ENCODE measurements at regions not wholly inside any gene's neighbourhood (a gene's known extent, or its start where the extent isn't known, plus 50 kb on each side); places are given as distances from the start of the nearest gene placed in this dataset.
"Not testable (repeated sequence)": the region's sequence is repeated elsewhere in the genome, so short reads cannot be mapped to it uniquely, and the experiment has no call there.

DNA sequence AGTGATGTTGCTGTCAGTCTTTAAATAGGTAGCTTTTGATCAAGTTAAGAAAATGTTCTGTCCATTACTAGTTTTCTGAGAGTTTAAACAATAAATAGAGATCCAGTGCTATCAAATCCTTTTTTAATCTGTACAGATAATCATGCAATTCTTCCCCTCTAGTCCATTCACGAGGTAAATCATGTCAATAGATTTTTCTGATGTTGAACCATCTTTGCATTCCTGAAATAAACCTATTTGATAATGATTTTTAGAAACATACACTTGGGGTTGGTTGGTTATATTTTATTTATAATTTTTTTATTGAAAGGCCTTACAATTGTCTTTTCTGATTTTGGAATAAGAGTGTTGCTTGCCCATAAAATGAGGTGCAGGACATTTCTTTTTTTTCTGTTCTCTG lies 95.0 kb downstream of the FAM53A start:
- no peak for DNase-seq (ENCODE audit: low spot score)

DNA sequence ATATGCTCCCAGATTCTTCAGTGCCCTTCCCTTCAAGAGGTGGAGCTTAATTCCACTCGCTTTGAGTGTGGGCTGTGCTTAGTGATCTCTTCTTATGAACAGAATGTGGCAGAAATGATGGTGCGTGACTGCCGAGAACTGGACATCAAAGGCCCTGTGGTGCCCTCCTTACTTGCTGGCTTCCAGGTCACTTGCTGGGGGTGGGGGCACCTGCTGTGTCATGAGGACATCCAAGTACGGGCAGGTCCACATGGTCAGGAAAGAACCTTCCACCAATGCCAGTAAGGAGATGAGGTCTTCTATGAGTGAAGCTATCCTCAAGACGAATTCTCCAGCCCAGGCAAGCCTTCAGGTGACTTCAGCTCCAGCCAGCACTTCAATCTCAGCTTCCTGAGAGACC lies 95.8 kb downstream of the FAM53A start:
- no peak for DNase-seq (ENCODE audit: low spot score)

DNA sequence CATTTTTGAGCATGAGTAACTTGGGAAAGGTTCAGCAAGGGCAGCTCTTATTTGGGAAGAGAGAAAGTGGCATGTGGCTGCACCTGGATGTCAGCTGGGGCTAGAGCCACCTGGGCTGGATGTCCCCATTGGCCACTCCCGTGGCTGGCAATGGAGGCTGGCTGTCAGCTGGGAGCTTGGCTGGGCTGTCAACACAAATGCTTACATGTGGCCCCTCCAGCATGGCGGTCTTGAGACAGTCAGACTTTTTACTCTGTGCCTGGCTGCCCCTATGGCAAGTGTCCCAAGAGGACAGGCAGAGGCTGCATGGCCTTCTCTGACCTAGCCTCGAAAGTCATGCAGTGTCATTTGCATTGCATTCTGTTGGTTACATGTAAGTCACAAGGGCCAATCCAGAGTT lies 99.6 kb downstream of the FAM53A start:
- DNase-seq (ENCODE audit: low spot score): no peak

DNA sequence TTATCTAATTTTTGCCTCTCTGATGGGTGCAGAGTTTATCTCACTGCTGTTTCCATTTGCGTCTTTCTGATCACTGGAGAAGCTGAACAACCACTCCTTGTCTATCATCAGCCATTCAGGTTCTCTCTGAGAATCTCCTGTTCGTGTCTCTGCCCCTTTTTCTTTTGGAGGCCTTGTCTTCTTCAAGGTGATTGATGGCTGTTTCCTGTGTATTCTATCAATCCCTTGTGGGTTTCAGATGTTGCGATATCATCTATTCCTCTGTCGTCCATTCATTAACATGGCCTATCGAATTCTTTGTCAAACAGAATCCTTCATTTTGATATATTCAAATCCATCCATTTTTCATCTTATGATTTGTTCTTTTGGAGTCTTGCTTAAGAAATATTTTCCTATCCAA lies 100.3 kb downstream of the FAM53A start:
- DNase-seq (ENCODE audit: low spot score): no peak

DNA sequence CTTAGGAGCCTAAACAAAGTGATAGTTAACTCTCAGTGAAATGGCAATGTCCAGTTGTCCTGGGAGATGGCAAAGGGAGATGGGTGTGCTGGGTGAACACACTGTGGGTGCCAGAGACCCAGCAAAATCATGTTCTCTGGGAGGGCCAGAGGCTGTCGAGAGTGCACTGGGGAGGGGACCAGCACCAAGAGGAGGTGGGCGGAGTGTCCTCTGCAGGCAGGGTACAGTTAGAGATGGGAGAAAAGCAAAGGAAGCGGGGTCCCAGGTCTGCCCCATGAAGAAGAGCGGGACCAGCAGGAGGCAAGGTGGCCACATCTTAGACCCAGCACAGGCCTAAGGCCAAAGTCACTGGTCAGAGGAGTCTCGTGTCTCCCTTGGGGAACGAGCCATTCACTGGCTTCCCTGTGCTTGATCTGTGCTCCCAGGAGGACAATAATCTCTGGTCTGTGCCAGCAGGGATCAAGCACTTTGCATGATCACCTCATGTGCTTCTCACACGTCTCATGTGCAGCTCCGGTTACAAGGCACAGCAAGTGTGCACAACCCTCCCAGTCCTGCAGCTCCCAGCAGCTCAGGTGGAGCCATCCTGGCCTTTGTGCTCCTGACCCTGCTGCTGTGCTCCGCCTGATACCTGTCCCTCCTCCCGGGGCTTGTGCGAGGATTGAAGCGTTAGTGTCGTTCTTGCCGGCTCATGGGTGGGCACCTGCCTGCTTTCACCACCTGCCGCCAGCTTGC lies 100.9 kb downstream of the FAM53A start:
- DNase-seq (ENCODE audit: low spot score): no peak

DNA sequence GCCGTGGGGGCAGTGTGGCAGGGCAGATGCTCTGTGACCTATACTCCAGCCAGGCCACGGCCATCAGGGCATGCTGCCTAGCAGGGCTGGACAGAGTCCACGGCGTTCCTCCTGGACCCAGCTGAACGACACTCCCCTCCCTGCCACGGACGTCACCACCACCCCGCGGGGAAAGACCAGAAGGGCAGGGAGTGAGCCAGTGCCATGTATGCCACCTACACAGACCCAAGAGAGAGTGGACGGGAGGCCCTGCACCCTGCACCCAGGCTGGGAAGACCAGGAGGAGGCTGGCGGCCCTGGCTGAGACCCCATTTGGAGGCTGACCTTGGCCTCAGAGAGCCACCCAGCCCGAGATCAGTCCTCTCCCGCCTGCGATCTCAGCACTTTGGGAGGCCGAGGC lies 101.9 kb downstream of the FAM53A start:
- no peak for DNase-seq (ENCODE audit: low spot score)

DNA sequence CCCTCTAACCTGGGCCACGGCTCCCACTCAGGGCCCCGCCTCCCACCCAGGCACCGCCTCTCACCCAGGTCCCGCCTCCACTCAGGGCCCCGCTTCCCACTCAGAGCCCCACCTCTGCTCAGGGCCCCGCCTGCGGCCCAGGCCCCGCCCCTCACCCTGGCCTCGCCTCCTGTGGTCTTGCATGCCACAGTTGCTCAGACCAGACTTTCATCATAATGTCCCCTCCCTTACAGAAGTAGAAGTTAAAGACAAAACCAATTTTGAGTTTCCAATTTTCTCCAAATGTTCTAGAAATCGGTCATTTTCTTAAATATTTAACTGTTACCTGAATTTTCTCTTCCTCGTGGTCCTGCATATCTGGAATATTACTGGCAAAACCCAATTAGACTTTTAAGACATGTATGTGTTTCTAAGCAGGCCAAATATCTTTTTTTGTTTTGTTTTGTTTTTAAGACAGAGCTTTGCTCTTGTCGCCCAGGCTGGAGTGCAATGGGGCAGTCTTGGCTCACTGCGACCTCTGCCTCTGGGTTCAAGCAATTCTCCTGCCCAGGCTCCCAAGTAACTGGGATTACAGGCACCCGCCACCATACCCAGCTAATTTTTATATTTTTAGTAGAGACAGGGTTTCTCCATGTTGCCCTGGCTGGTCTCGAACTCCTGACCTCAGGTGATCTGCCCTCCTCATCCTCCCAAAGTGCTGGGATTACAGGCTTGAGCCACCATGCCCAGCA lies 102.8 kb downstream of the FAM53A start:
- peak; percentile 84 for DNase-seq (ENCODE audit: low spot score)

DNA sequence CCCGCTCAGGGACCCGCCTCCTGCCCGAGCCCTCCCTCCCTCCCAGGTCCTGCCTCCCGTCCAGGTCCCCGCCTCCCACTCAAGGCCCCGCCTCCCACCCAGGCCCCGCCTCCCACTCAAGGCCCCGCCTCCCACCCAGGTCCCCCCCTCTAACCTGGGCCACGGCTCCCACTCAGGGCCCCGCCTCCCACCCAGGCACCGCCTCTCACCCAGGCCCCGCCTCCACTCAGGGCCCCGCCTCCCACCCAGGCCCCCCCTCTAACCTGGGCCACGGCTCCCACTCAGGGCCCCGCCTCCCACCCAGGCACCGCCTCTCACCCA lies 103.5 kb downstream of the FAM53A start:
- not testable (repeated sequence) for DNase-seq (ENCODE audit: low spot score)

DNA sequence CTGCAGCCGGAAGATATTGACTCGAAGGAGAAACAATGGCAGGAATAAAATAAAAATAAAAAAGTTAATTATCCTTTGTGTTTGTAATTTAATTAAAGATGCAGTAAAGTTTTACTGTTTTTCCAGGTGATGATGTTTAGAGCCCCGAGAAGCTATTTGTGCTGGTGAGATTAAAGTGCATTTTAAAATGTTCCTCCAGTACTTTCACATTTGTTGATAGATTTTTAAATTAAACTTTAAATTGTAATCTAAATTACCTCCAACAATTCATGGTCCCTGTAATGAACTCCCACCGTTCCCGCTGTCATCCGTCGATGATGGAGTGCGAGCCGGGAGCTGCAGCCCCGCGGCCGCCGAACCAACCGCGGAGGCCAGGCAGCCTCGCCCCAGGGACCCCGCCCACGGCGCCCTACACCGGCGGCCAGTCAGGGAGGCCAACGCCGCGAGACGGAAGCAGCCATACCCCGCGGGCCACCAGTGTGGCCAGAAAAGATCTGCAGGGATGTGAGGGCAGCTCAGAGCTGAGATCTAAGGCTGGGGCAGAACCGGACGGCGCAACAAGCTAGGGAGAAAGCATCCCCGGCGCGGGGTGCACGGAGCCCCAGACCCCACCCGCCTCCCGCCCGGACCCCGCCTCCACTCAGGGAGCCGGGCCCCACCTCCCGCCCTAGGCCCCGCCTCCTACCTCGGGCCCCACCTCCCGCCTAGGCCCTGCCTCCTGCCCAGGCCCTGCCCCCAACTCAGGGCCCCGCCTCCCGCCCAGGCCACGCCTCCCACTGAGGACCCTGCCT lies 104.0 kb downstream of the FAM53A start:
- peak; percentile 92 for DNase-seq (ENCODE audit: low spot score)

DNA sequence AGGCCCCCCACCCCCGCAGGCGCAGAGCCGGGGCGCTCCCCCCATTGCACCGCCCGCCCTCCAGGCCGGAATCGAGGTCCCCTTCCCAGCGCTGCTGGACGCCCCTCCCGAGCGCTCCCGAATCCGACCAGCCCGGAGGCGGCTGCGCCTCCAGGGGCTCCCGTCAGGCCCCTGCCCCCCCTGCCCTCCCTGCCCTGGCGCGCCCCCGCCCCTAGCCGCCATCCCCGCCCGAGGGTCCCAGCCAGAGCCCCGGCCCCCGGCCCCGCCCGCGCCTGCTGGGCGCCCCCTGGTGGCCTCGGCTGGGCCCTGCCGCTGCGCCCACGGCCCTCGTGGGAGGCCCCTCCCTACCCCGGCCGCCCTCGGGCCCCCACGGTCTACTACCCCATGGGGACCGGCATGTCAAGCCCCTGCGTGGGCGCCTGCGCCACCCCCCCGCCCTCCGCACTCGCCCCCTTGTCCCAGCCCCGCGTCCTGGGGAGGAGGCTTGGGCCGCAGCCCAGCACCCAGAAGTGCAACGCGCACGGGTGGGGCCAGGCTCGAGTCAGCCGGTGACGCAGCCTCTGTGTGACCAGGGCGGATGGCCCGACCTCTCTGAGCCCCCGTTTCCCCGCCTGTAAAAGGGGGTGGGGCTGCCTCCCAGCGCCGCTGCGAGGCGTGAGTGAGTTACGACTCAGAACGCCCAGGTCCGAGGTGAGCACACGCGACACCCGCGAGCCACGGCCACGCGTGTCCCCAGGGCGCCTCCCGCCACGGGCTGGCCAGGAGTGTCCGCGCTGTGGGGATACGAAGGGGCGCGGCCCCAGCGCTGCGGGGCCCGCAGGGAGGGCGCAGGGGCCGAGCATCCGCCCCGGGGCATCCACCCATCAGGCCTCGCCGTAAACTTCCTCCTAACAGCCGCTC lies 104.9 kb downstream of the FAM53A start:
- DNase-seq (ENCODE audit: low spot score): peak; percentile 61

DNA sequence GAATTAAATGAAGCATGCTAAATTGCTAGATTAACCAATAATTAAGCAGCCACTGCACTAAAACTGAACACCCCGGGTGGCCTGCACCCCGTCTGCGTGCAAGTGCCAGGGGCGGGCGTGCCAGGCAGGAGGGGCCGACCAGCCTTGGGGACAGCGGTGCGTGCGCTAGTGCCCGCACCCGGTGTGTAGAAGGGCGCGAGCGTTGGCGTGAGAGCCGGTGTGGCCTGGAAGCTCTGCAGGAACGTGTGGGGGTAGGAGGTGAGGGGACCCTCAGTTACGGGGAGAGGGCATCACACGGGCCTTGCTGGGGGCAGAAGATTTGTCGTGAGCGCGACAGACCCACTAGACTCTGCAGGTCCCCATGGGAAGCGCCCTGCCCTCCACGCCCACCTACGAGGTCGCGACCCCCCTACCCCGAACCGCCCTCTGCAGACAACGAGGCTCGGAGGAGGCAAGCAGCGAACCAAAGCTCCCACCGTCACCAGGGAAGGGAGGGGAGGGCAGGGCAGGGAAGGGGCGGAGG lies 105.8 kb downstream of the FAM53A start:
- DNase-seq (ENCODE audit: low spot score): no peak

DNA sequence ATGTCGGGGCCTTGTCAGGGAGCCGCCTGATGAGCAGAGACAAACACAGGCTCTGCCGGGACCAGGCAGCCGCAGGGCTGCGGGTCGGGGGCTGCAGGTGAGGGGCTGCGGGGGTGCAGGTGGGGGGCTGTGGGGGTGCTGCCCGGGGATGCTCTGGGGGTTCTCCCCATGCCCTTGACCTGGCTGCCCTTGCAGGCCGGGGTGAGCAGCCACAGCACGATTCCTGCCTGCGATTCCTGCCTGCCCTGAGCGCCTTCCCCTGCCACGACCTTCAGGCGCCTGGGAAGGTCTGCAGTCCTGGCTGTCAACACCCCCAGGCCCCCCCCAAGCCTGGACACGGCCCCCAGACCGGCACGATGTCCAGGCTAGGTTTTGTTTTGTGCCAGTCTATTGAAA lies 106.3 kb downstream of the FAM53A start:
- DNase-seq (ENCODE audit: low spot score): no peak

DNA sequence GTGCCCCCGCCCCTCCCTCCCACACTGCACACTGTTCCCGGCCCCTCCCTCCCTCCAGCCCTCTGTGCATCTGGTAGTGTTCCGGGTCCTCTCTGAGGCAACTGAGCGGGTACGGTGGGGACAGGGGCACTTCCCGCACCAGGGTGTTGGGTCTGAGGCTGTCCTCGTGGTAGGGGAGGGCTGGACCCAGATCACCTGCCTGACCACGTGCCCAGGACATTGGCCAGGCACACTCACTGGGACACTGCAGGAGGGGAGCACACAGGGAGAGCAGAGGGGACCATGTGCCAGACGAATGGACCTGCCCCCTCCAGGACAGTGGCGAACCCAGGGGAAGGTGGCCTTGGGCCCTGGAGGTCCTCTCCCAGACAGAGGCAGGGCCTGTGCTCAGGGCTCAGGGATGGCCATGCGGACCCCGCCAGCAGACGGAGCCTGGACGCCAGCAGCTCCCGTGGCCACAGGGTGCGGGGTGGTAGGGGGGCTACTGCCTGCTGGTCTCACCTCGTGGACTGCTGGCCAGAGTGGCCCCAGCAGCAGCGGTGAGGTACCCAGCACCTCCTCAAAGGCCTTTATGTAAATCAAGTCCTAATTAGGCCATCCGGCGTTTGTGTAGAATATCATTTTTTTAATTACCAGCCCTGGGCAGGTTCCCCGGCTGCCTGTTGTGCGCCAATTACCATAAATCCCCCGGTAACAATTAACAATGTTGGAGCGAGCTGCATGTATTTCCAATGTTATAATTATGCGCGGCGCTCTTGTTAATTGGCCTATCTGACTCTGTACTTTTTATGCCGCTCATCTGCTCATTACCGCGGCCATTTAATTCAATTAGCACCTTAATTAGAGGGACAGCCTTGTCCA lies 106.9 kb downstream of the FAM53A start:
- DNase-seq (ENCODE audit: low spot score): no peak

DNA sequence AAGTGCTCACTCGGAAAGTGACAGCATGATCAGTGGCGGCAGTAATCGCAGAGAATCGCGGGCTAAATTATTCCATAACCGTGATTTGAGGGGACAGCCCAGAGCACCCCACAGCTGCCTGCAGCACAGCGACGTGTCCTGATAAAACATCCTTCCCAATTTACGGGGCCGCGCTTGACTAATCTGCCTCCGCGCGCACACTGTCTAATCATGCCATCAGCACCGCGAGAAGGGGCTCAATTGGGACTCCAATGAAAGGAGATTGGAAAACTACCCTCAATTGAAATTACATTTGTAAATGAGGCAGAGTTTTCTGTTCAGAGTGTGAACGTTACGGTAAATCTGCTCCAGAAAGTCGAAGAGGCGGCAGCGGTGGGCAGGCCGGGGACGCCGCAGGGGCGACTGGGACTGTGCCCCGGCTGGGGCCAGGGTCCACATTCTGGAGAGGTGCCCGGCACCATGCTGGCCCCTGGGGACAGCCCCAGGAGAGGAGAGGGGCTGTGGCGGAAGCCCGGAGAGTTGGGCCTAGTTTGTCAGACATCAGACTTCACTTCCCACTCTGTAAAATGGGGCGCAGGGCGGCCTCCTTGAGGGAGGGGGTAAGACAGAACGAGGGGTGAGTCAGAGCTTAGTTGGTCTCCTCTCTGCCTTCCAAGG lies 107.7 kb downstream of the FAM53A start:
- DNase-seq (ENCODE audit: low spot score): no peak

DNA sequence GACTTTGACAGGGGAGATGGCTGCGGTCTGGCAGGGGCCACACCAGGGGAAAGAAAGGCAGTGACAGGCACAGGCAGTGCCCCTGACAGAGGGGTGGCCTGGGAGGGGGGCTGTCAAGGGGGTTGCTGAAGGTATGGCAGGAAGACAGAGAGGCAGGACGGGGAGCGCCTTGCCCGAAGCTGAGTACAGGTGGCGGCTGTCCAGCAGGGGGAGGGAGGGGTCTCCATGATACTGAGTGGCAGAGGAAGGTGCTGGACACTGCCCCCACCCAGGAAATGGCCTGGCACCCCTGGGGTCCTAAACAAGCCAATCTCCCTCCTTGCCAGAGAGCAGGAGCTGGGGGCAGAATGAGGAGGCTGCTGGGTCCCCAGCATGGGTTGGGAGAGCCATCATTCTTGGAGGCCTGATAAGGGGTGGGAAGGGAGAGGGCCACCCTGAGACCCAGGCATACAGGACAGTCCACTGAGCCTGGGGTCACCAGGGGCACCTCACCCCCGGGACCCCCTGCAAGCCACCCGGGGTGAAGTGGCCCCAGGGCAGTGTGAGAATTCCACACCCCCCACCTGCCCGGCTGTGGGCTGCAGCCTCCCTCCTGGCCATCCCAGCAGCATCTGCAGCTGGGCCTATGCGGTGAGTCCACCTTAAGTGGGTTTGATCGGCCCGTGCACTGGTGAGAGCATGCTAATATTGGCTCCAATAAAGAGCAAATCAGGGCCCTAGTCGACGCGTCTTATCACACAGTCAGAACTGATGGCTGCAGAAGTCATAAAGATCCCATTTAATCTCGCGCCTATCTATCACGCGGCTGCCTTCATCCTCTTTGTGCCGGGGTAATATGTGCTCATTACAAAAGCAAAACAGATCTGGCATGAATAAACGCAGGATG lies 108.5 kb downstream of the FAM53A start:
- DNase-seq (ENCODE audit: low spot score): no peak

DNA sequence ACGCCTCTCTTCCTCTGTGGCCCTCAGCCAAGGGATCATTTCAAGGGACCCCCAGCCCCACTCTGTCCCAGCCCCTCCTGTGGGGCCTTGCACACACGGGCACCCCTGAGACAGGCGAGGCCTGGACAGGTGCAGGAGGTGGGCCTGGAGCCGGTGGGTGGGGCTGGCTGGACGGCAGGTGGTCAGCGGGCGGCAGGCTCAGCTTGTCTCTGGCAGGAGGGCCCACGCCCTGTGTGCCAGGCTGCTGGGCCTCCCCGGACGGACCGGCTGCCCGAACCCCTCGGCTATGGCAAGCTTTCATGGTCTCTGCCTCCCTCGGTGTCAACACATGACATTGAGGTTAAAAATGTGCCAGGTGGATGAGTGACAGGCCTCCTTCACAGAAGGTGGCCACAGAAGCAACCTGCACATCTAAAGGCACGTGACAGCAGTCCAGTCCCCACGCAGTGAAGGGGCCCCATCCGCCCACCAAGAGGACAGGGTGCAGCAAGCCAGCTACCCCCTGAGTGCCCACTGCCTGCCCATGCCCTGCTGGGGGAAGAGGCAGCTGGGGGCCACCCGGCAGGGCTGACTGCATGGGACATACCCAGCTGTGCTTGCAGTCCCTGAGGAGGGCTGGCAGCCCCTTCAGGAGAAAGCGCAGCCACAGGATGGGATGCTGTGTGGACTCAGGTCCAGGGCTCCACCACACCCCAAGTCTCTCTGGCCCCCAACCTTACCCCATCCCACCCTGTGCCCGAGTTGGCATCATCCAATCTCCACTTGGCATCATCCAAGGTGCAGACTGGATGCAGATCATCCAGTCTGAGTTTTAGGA lies 109.3 kb downstream of the FAM53A start:
- DNase-seq (ENCODE audit: low spot score): no peak

DNA sequence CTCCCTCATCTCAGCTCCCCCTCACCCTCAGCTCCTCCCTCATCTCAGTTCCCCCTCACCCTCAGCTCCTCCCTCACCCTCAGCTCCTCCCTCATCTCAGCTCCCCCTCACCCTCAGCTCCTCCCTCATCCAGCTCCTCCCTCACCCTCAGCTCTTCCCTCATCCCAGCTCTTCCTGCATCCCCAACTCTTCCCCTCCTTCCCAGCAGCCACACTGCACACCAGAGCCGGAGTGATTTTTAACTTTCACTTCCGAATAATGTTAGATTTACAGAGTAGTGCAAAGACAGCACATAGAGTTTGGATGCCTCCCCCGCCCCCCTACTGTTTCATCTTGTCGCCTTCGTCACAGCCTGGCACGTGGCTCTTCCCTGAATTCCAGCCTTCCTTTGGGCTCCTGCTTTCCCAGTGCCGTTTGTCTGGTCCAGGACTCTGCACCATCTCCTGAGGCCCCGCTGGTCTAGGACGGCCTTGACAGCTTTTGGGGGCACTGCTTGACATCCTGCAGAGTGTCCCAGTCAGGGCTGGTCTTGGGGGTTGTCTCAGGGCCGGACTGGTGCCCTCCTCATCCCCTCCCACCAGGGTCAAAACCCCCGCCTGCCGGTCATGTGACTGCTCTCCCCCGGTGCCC lies 110.2 kb downstream of the FAM53A start:
- DNase-seq (ENCODE audit: low spot score): no peak
